ENCODE measurements at regions not wholly inside any gene's neighbourhood (a gene's known extent, or its start where the extent isn't known, plus 50 kb on each side); places are given as distances from the start of the nearest gene placed in this dataset.

DNA sequence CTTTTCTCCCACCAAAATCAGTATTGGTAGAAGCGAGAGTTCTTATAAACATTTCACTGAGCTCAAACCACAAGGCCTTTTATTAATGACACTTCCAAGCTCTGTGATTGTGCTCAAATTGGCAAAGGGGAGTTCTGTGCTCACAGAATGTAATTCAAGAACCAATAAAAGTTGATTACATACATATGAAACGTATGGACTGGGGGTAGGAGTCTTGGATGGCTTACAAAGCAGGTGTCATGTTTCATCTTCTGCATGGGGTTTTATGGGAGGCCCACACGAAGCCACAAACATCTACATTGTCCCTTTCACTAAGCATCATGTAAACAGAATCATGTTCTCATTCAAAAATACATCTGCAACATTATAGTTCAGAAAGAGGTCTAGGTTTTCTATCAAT lies 828.3 kb downstream of the VRK1 start:
- DNase-seq (ENCODE audit: insufficient read length, low spot score) (no peak), FAIRE-seq (no peak)
- TF ChIP-seq TAF1 (IDR thresholded peaks at IDR 0.05; ENCODE audit: low read depth, low read length) (no peak), POU2F2 (IDR thresholded peaks at IDR 0.05; ENCODE audit: low read depth, low read length) (no peak), POLR2A (IDR thresholded peaks at IDR 0.05; ENCODE audit: low read depth, low read length) (no peak), SPI1 (IDR thresholded peaks at IDR 0.05; ENCODE audit: low read depth, low read length) (no peak), POLR2AphosphoS5 (IDR thresholded peaks at IDR 0.05; ENCODE audit: low read depth, low read length) (no peak), PAX5 (IDR thresholded peaks at IDR 0.05; ENCODE audit: insufficient read depth, low read length, severe bottlenecking) (no peak)

DNA sequence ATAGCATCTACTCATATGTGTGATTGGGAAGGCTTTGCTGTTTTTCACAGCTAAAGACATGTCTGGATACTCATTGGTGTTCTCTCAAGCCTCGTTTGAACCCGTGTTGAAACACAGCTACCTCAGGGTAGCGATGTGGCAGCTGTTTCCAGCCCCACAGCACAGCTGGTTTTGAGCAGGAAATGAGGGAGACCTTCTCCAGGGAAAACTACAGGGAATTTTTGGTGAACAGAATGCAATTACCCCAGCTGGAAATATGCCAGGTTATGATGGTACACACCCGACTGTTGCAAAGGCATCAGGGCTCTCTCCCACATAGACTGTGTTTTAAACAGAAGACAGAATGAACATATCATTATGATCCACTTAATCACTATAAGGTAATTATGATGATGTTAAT lies 828.9 kb downstream of the VRK1 start:
- FAIRE-seq: no peak

DNA sequence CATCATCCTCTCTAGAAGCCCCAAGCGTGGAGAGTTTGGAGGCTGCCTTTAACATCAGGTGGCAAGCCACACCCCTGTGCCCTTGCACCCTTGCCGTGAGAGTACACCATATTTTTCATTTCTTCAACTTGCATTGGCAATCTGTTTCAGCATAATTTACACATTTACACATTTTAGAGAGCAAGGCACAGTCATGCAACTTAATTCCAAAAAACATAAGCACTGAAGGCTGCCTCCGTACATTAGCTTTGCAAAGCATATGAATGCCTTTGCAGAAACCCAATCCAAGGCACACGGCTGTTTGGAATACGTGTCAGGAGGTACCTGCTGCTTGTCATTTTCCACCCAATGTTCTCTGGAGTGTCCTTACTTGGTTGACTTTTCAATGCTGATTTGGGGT lies 833.1 kb downstream of the VRK1 start:
- DNase-seq (ENCODE audit: insufficient read length, low spot score) (no peak), FAIRE-seq (no peak)
- TF ChIP-seq POLR2A (IDR thresholded peaks at IDR 0.05; ENCODE audit: low read depth, low read length) (no peak), TAF1 (IDR thresholded peaks at IDR 0.05; ENCODE audit: low read depth, low read length) (no peak), POU2F2 (IDR thresholded peaks at IDR 0.05; ENCODE audit: low read depth, low read length) (no peak), SPI1 (IDR thresholded peaks at IDR 0.05; ENCODE audit: low read depth, low read length) (no peak), PAX5 (IDR thresholded peaks at IDR 0.05; ENCODE audit: insufficient read depth, low read length, severe bottlenecking) (no peak), POLR2AphosphoS5 (IDR thresholded peaks at IDR 0.05; ENCODE audit: low read depth, low read length) (no peak)

More for the DNA sequence above, 828.9 kb downstream of the VRK1 start:
- TF ChIP-seq TAF1 (IDR thresholded peaks at IDR 0.05; ENCODE audit: low read depth, low read length) (no peak), POLR2A (IDR thresholded peaks at IDR 0.05; ENCODE audit: low read depth, low read length) (no peak), POLR2AphosphoS5 (IDR thresholded peaks at IDR 0.05; ENCODE audit: low read depth, low read length) (no peak), SPI1 (IDR thresholded peaks at IDR 0.05; ENCODE audit: low read depth, low read length) (no peak)
- no peak for DNase-seq (ENCODE audit: insufficient read length, low spot score)

- DNase-seq (ENCODE audit: insufficient read length, low spot score) (no peak), FAIRE-seq (no peak)
Measured at GRCh38 chr14:97633131-97633738, 836.1 kb downstream of the VRK1 start.

DNA sequence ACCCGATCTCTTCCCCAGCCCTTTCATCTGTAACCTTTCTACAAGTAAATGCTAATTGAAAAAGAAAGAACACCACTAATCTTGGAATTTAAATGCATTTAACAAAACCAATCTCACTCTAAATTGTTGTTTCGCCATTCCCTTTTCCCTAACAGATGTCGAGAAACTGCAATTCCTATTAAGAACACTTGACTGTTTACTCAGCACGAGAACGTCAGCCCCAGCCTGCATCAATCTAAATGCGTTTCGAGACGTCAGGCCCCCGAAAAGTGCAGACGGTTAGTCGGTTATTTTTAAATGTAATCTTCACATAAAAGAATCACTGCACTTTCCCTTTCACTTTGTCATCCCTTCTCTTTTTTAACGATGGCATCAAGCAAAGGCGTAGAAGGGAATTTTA lies 837.6 kb downstream of the VRK1 start:
- FAIRE-seq (no peak), DNase-seq (ENCODE audit: insufficient read length, low spot score) (no peak)
- TF ChIP-seq POLR2AphosphoS5 (IDR thresholded peaks at IDR 0.05; ENCODE audit: low read depth, low read length) (no peak), POU2F2 (IDR thresholded peaks at IDR 0.05; ENCODE audit: low read depth, low read length) (no peak), TAF1 (IDR thresholded peaks at IDR 0.05; ENCODE audit: low read depth, low read length) (no peak), PAX5 (IDR thresholded peaks at IDR 0.05; ENCODE audit: insufficient read depth, low read length, severe bottlenecking) (no peak), POLR2A (IDR thresholded peaks at IDR 0.05; ENCODE audit: low read depth, low read length) (no peak), SPI1 (IDR thresholded peaks at IDR 0.05; ENCODE audit: low read depth, low read length) (no peak)

More at GRCh38 chr14:97633131-97633738, 836.1 kb downstream of the VRK1 start:
- TF ChIP-seq POLR2AphosphoS5 (IDR thresholded peaks at IDR 0.05; ENCODE audit: low read depth, low read length) (no peak), POU2F2 (IDR thresholded peaks at IDR 0.05; ENCODE audit: low read depth, low read length) (no peak), PAX5 (IDR thresholded peaks at IDR 0.05; ENCODE audit: insufficient read depth, low read length, severe bottlenecking) (no peak), POLR2A (IDR thresholded peaks at IDR 0.05; ENCODE audit: low read depth, low read length) (no peak), SPI1 (IDR thresholded peaks at IDR 0.05; ENCODE audit: low read depth, low read length) (no peak), TAF1 (IDR thresholded peaks at IDR 0.05; ENCODE audit: low read depth, low read length) (no peak)

DNA sequence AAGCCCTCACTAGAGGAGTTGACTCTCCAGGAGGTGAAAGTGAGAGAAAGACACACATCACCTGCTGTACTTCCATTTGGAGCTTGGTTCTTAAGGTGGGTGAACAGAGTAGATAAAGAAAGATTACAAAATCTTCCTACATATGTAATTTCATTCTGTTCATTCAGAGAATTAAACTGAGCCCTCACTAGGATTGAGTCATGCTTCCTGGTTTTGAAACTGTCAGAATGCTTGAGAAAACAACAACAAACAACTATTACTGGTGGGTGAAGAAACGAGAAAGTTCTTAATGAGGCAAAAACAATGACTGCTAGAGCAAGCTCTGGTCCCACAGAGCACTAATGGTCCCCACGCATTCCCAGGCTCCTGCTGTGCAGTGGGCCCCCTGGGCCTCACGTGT lies 841.7 kb downstream of the VRK1 start:
- FAIRE-seq: no peak
- TF ChIP-seq POU2F2 (IDR thresholded peaks at IDR 0.05; ENCODE audit: low read depth, low read length): no peak
- TF ChIP-seq TAF1 (IDR thresholded peaks at IDR 0.05; ENCODE audit: low read depth, low read length): no peak
- TF ChIP-seq POLR2A (IDR thresholded peaks at IDR 0.05; ENCODE audit: low read depth, low read length): no peak
- TF ChIP-seq PAX5 (IDR thresholded peaks at IDR 0.05; ENCODE audit: insufficient read depth, low read length, severe bottlenecking): no peak
- TF ChIP-seq POLR2AphosphoS5 (IDR thresholded peaks at IDR 0.05; ENCODE audit: low read depth, low read length): no peak
- no peak for TF ChIP-seq SPI1 (IDR thresholded peaks at IDR 0.05; ENCODE audit: low read depth, low read length)
- DNase-seq (ENCODE audit: insufficient read length, low spot score): no peak

DNA sequence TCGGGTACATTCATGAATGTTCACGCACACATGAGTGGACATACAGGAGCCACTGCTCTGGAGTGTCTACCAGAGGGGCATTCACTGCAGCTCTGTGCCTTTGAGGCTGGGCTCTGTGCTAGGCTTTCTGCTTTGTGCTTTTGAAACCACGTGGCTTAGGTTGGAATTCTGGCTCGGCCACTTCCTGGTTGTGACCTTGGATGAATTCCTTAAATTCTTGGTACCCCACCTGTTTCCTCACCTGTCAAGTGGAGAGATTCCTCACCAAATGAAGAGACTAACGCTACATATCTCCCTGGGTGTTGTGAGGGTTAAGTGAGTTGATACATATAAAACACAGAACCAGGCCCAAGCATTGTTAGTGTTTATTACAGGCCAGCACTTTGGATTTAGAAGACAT lies 842.8 kb downstream of the VRK1 start:
- DNase-seq (ENCODE audit: insufficient read length, low spot score) (no peak), FAIRE-seq (no peak)
- no peak for TF ChIP-seq PAX5 (IDR thresholded peaks at IDR 0.05; ENCODE audit: insufficient read depth, low read length, severe bottlenecking)
- TF ChIP-seq SPI1 (IDR thresholded peaks at IDR 0.05; ENCODE audit: low read depth, low read length): no peak
- TF ChIP-seq POLR2AphosphoS5 (IDR thresholded peaks at IDR 0.05; ENCODE audit: low read depth, low read length): no peak
- no peak for TF ChIP-seq TAF1 (IDR thresholded peaks at IDR 0.05; ENCODE audit: low read depth, low read length)
- TF ChIP-seq POLR2A (IDR thresholded peaks at IDR 0.05; ENCODE audit: low read depth, low read length): no peak
- TF ChIP-seq POU2F2 (IDR thresholded peaks at IDR 0.05; ENCODE audit: low read depth, low read length): no peak

DNA sequence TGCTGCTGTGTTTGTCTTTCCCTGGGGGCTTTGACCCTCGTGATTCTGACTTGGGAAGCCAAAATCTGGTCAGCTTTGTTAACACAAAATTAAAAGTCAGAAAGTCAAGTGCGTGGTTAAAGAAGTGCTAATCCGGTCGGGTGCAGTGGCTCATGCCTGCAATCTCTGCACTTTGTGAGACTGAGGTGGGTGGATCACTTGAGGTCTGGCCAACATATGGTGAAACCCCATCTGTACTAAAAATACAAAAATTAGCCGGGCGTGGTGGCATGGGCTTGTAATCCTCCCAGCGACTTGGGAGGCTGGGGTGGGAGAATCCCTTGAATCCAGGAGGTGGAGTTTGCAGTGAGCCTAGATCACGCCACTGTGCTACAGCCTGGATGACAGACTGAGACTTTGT lies 844.6 kb downstream of the VRK1 start:
- TF ChIP-seq POLR2AphosphoS5 (IDR thresholded peaks at IDR 0.05; ENCODE audit: low read depth, low read length): no peak
- DNase-seq (ENCODE audit: insufficient read length, low spot score) (no peak), FAIRE-seq (no peak)

DNA sequence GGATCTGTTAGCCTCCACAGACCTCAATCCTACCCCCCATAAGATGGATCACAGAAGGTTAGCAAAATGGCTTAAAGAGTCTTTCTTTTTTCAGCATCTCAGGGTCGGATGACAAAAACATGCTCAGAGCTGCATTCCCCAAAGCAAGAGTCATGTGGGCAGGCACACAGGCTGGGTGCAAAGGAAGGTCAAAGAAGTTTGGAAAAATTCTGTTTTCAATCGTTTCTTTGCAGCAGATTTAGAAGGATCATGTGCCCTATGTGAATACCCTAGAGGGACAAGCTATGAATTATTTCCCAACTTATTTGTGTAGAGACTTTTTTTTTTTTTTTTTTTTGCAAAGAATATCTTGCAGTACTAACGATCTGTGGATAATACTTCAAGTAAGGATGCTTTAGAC lies 845.4 kb downstream of the VRK1 start:
- no peak for FAIRE-seq
- no peak for TF ChIP-seq POLR2A (IDR thresholded peaks at IDR 0.05; ENCODE audit: low read depth, low read length)
- TF ChIP-seq TAF1 (IDR thresholded peaks at IDR 0.05; ENCODE audit: low read depth, low read length): no peak
- no peak for TF ChIP-seq SPI1 (IDR thresholded peaks at IDR 0.05; ENCODE audit: low read depth, low read length)
- no peak for TF ChIP-seq POLR2AphosphoS5 (IDR thresholded peaks at IDR 0.05; ENCODE audit: low read depth, low read length)
- no peak for TF ChIP-seq PAX5 (IDR thresholded peaks at IDR 0.05; ENCODE audit: insufficient read depth, low read length, severe bottlenecking)
- no peak for TF ChIP-seq POU2F2 (IDR thresholded peaks at IDR 0.05; ENCODE audit: low read depth, low read length)
- DNase-seq (ENCODE audit: insufficient read length, low spot score): no peak

DNA sequence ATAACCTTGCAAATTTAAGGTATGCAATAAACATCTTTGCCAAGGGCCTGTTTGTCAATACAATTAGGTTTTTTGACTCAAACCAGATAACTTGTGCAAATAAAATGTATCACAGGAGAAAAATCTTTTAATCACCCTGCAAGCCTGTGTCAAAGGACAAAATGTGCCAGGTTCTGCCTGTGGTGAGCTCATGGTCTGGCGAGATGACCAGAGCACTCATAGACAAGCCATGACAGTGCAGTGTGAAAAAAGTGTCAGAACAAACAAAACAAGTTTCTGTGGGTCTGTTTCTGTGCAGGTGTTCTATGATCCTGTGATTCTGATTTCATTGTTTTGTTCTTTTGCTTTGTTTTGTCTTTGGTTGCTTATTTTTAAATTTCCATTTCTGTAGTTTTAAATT lies 847.2 kb downstream of the VRK1 start:
- FAIRE-seq (no peak), DNase-seq (ENCODE audit: insufficient read length, low spot score) (no peak)
- TF ChIP-seq SPI1 (IDR thresholded peaks at IDR 0.05; ENCODE audit: low read depth, low read length) (no peak), PAX5 (IDR thresholded peaks at IDR 0.05; ENCODE audit: insufficient read depth, low read length, severe bottlenecking) (no peak), POLR2AphosphoS5 (IDR thresholded peaks at IDR 0.05; ENCODE audit: low read depth, low read length) (no peak)

All from GM12891 (cell line).